HCT116 (cell line): ENCODE measurements at regions not wholly inside any gene's neighbourhood (a gene's known extent, or its start where the extent isn't known, plus 50 kb on each side); places are given as distances from the start of the nearest gene placed in this dataset.

Source experiments
- ATAC-seq: fragments of 200-7000 bp; cut with Tn5 transposase; 2 replicates; pipeline ENCODE4 v1.9.1; 2020; ENCODE audit warnings: mild to moderate bottlenecking, moderate library complexity
- BruUV-seq: library from RNA; stranded (reverse); fragments of 400-500 nt; replicated peaks from 2 replicates; lab custom pipeline; 2021; lab: Mats Ljungman, UMichigan
- CTCF ChIA-PET: fragments of 300-600 bp; sonication (Branson Sonifier 250); formaldehyde crosslinking; loops from one replicate; lab custom pipeline; 2021; ENCODE audit warnings: antibody characterized with exemption; lab: Charles Lee
- POLR2A ChIA-PET: fragments of 300-600, 350-600 bp; sonication (Branson Sonifier 250); formaldehyde crosslinking; loops from one replicate; lab custom pipeline; 2021; ENCODE audit warnings: antibody characterized with exemption; lab: Charles Lee
- RAD21 ChIA-PET, 2 experiments: fragments of 300-600 bp; sonication (Branson Sonifier 250); formaldehyde crosslinking; loops; one replicate each; lab custom pipeline; 2023; ENCODE audit warnings: low total read pairs in 2 of 2; ENCODE audit not compliant: uncharacterized antibody in 2 of 2, unreplicated experiment in 2 of 2, low non-redundant PET in 1 of 2; lab: Charles Lee
- DNase-seq: peaks from one replicate; pipeline ENCODE4 v3.0.0-alpha.2; 2010; ENCODE audit warnings: low read depth, low spot score
- H2AFZ ChIP-seq: fragments of 200-600 bp; shearing (Covaris generic), sonication (generic); 2 replicates; pipeline ENCODE4 v1.6.1; 2017; ENCODE audit warnings: low read depth, mixed run types, mixed read lengths, antibody characterized with exemption, low read length; ENCODE audit not compliant: poor library complexity, severe bottlenecking
- H3K27ac ChIP-seq: 2 replicates; pipeline ENCODE4 v1.5.1; 2012; ENCODE audit warnings: low read depth, low read length
- H3K27me3 ChIP-seq: fragments of 200-600 bp; sonication (generic); 2 replicates; pipeline ENCODE4 v1.6.1; 2016; ENCODE audit warnings: mixed run types, low read length, mixed read lengths; ENCODE audit not compliant: insufficient read depth
- H3K36me3 ChIP-seq, 2 experiments: fragments of 200-500 bp in 1 of 2; fragments of 200-600 bp in 1 of 2; sonication (Bioruptor generic) in 1 of 2; sonication (generic) in 1 of 2; 2 replicates each; pipeline versions ENCODE4 v1.5.1 to v1.6.1; 2014 to 2016; ENCODE audit warnings: low read length in 2 of 2, inconsistent platforms in 1 of 2, mixed read lengths in 1 of 2, mixed run types in 1 of 2; ENCODE audit not compliant: insufficient read depth in 2 of 2, control insufficient read depth in 1 of 2
- H3K4me1 ChIP-seq, 2 experiments: fragments of 200-600 bp in 1 of 2; sonication (generic) in 1 of 2; 2 replicates each; pipeline versions ENCODE4 v1.5.1 to v1.6.1; 2012 to 2017; ENCODE audit warnings: low read length in 2 of 2, inconsistent platforms in 1 of 2, mild to moderate bottlenecking in 1 of 2, mixed read lengths in 1 of 2, mixed run types in 1 of 2, moderate library complexity in 1 of 2; ENCODE audit not compliant: insufficient read depth in 2 of 2, control insufficient read depth in 1 of 2
- H3K4me2 ChIP-seq: fragments of 200-600 bp; sonication (generic); 2 replicates; pipeline ENCODE4 v1.6.1; 2017; ENCODE audit warnings: mixed run types, low read length, mixed read lengths
- H3K4me3 ChIP-seq, 2 experiments: fragments of 200-600 bp in 1 of 2; sonication (generic) in 1 of 2; replicated peaks in 1 of 2; 2 replicates each; pipeline ENCODE4 v1.5.1; 2011 to 2016; ENCODE audit warnings: low read length in 2 of 2, control low read depth in 1 of 2, low read depth in 1 of 2, mild to moderate bottlenecking in 1 of 2, mixed read lengths in 1 of 2, mixed run types in 1 of 2
- H3K79me2 ChIP-seq: fragments of 200-600 bp; sonication (generic); 2 replicates; pipeline ENCODE4 v1.6.1; 2017; ENCODE audit warnings: mild to moderate bottlenecking, mixed run types, low read length, moderate library complexity, mixed read lengths; ENCODE audit not compliant: insufficient read depth
- H3K9ac ChIP-seq: fragments of 200-600 bp; sonication (generic); 2 replicates; pipeline ENCODE4 v1.6.1; 2016; ENCODE audit warnings: low read length, mixed read lengths
- H3K9me2 ChIP-seq: fragments of 200-600 bp; sonication (generic), shearing (Covaris generic); 2 replicates; pipeline ENCODE4 v1.6.1; 2017; ENCODE audit warnings: mixed run types, mild to moderate bottlenecking, moderate library complexity; ENCODE audit not compliant: insufficient read depth
- H3K9me3 ChIP-seq, 2 experiments: fragments of 200-500 bp in 1 of 2; fragments of 200-600 bp in 1 of 2; sonication (Bioruptor generic) in 1 of 2; sonication (generic) in 1 of 2; 2 replicates each; pipeline ENCODE4 v1.6.1; 2014 to 2017; ENCODE audit warnings: low read length in 2 of 2, mixed read lengths in 2 of 2, inconsistent platforms in 1 of 2, low read depth in 1 of 2, mild to moderate bottlenecking in 1 of 2, mixed run types in 1 of 2, moderate library complexity in 1 of 2; ENCODE audit not compliant: control insufficient read depth in 1 of 2, insufficient read depth in 1 of 2
- H4K20me1 ChIP-seq: fragments of 200-600 bp; sonication (generic), shearing (Covaris generic); 2 replicates; pipeline ENCODE4 v1.6.1; 2017; ENCODE audit warnings: mixed run types, mild to moderate bottlenecking, moderate library complexity; ENCODE audit not compliant: insufficient read depth
- CBX3 ChIP-seq: IDR thresholded peaks from 2 replicates; pipeline ENCODE4 v1.6.1; 2012; ENCODE audit warnings: low read depth
- EGR1 ChIP-seq: IDR thresholded peaks from 2 replicates; pipeline ENCODE4 v1.6.1; 2012; ENCODE audit warnings: low read depth
- ELF1 ChIP-seq: IDR thresholded peaks from 2 replicates; pipeline ENCODE4 v1.6.1; 2012; ENCODE audit warnings: low read depth, borderline replicate concordance
- EZH2phosphoT487 ChIP-seq: fragments of 200-600 bp; IDR thresholded peaks from 2 replicates; pipeline ENCODE4 v1.6.1; 2018; ENCODE audit warnings: antibody characterized with exemption, borderline replicate concordance
- FOSL1 ChIP-seq: IDR thresholded peaks from 2 replicates; pipeline ENCODE4 v1.6.1; 2012; ENCODE audit warnings: low read depth
- JUND ChIP-seq: IDR thresholded peaks from 2 replicates; pipeline ENCODE4 v1.6.1; 2012
- POLR2A ChIP-seq: IDR thresholded peaks from 2 replicates; pipeline ENCODE4 v1.7.0; 2011; ENCODE audit warnings: borderline replicate concordance; ENCODE audit not compliant: insufficient read depth, insufficient read length; ENCODE audit errors: extremely low read depth
- POLR2AphosphoS5 ChIP-seq: IDR thresholded peaks from 2 replicates; pipeline ENCODE4 v1.6.1; 2011; ENCODE audit warnings: mild to moderate bottlenecking, low read depth, low read length, moderate library complexity
- RAD21 ChIP-seq: IDR thresholded peaks from 2 replicates; pipeline ENCODE4 v1.6.1; 2012; ENCODE audit warnings: low read depth, mild to moderate bottlenecking
- SIN3A ChIP-seq: IDR thresholded peaks from 2 replicates; pipeline ENCODE4 v1.6.1; 2012; ENCODE audit warnings: low read depth
- SP1 ChIP-seq: IDR thresholded peaks from 2 replicates; pipeline ENCODE4 v1.6.1; 2012; ENCODE audit warnings: low read depth
- YY1 ChIP-seq: IDR thresholded peaks from 2 replicates; pipeline ENCODE4 v1.6.1; 2011; ENCODE audit warnings: low read length, low read depth, moderate library complexity, mild to moderate bottlenecking; ENCODE audit not compliant: insufficient replicate concordance; ENCODE audit errors: extremely low read depth
- ZFX ChIP-seq: fragments of 450-650 bp; IDR thresholded peaks from 2 replicates; pipeline ENCODE4 v1.6.1; 2017
- ZNF274 ChIP-seq: fragments of 200-500 bp; sonication (Bioruptor generic); IDR thresholded peaks from 2 replicates; pipeline ENCODE4 v1.6.1; 2014; ENCODE audit warnings: mild to moderate bottlenecking, low read depth, low read length, inconsistent platforms
- intact Hi-C: fragments of 100-400 bp; cut with micrococcal nuclease; formaldehyde crosslinking; loops from 2 replicates; pipeline ENCODE4 v1.10.0; 2022
- TF ChIP-seq, protein P1 (sequence below): IDR thresholded peaks from 2 replicates; pipeline ENCODE4 v1.6.1; 2012
- TF ChIP-seq, protein P2 (sequence below): IDR thresholded peaks from 2 replicates; pipeline ENCODE4 v1.6.1; 2012; ENCODE audit warnings: low read depth
- TF ChIP-seq, protein P3 (sequence below), 3 experiments: fragments of 200-600 bp in 1 of 3; sonication (generic) in 1 of 3; IDR thresholded peaks in 2 of 3; conservative IDR thresholded peaks in 1 of 3; 2 replicates each; pipeline ENCODE4 v1.5.1; 2012 to 2017; ENCODE audit warnings: low read depth in 2 of 3, low read length in 2 of 3, antibody characterized with exemption in 1 of 3, borderline replicate concordance in 1 of 3, control low read depth in 1 of 3, mild to moderate bottlenecking in 1 of 3, mixed read lengths in 1 of 3, mixed run types in 1 of 3, moderate library complexity in 1 of 3; ENCODE audit not compliant: insufficient read depth in 1 of 3
- TF ChIP-seq, protein P4 (sequence below): IDR thresholded peaks from 2 replicates; pipeline ENCODE4 v1.6.1; 2011; ENCODE audit warnings: mild to moderate bottlenecking, low read length, moderate library complexity; ENCODE audit not compliant: insufficient replicate concordance; ENCODE audit errors: extremely low read depth

DNA sequence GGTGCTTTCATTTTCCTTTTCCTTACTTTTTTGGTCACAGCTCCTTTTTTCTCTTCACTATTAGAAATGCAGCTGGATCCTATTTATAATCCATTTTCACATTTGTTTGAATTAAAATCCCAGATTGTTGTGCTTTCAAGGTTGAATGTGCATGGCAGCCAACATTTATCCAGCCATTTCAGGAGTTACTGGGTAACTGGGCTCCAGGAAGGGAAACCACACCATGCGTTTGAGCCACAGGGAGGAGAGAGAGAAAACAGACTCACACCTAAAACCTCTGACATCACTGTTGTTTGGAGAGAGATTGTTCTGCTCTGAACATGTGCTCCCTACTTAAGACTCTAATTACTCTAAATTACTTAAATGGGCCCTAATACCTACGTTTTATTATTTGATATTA is 173.4 kb downstream of the BMP2 start:
- H4K20me1 ChIP-seq: no peaks in the 10 kb centered on the region
- ChIA-PET POLR2A (no interaction called here), RAD21 (no interaction called here), CTCF (no interaction called here)
- no peak overlapping the region for H3K9ac ChIP-seq
- TF ChIP-seq POLR2AphosphoS5 (no peak), ELF1 (no peak), ZNF274 (no peak), EGR1 (no peak), EZH2phosphoT487 (no peak), POLR2A (no peak), FOSL1 (no peak), YY1 (no peak), SP1 (no peak), CBX3 (no peak), ZFX (no peak), SIN3A (no peak), JUND (no peak), RAD21 (no peak)
- TF ChIP-seq, protein P1, sequence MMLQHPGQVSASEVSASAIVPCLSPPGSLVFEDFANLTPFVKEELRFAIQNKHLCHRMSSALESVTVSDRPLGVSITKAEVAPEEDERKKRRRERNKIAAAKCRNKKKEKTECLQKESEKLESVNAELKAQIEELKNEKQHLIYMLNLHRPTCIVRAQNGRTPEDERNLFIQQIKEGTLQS: no peak
- TF ChIP-seq, protein P2, sequence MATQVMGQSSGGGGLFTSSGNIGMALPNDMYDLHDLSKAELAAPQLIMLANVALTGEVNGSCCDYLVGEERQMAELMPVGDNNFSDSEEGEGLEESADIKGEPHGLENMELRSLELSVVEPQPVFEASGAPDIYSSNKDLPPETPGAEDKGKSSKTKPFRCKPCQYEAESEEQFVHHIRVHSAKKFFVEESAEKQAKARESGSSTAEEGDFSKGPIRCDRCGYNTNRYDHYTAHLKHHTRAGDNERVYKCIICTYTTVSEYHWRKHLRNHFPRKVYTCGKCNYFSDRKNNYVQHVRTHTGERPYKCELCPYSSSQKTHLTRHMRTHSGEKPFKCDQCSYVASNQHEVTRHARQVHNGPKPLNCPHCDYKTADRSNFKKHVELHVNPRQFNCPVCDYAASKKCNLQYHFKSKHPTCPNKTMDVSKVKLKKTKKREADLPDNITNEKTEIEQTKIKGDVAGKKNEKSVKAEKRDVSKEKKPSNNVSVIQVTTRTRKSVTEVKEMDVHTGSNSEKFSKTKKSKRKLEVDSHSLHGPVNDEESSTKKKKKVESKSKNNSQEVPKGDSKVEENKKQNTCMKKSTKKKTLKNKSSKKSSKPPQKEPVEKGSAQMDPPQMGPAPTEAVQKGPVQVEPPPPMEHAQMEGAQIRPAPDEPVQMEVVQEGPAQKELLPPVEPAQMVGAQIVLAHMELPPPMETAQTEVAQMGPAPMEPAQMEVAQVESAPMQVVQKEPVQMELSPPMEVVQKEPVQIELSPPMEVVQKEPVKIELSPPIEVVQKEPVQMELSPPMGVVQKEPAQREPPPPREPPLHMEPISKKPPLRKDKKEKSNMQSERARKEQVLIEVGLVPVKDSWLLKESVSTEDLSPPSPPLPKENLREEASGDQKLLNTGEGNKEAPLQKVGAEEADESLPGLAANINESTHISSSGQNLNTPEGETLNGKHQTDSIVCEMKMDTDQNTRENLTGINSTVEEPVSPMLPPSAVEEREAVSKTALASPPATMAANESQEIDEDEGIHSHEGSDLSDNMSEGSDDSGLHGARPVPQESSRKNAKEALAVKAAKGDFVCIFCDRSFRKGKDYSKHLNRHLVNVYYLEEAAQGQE: no peak
- TF ChIP-seq, protein P3, sequence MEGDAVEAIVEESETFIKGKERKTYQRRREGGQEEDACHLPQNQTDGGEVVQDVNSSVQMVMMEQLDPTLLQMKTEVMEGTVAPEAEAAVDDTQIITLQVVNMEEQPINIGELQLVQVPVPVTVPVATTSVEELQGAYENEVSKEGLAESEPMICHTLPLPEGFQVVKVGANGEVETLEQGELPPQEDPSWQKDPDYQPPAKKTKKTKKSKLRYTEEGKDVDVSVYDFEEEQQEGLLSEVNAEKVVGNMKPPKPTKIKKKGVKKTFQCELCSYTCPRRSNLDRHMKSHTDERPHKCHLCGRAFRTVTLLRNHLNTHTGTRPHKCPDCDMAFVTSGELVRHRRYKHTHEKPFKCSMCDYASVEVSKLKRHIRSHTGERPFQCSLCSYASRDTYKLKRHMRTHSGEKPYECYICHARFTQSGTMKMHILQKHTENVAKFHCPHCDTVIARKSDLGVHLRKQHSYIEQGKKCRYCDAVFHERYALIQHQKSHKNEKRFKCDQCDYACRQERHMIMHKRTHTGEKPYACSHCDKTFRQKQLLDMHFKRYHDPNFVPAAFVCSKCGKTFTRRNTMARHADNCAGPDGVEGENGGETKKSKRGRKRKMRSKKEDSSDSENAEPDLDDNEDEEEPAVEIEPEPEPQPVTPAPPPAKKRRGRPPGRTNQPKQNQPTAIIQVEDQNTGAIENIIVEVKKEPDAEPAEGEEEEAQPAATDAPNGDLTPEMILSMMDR (IDR thresholded peaks at IDR 0.05 in 2 of 3, conservative IDR thresholded peaks at IDR 0.05 in 1 of 3; ENCODE audit: borderline replicate concordance in 1 of 3, insufficient read depth in 1 of 3, low read depth in 2 of 3, low read length in 2 of 3): no peak
- TF ChIP-seq, protein P4, sequence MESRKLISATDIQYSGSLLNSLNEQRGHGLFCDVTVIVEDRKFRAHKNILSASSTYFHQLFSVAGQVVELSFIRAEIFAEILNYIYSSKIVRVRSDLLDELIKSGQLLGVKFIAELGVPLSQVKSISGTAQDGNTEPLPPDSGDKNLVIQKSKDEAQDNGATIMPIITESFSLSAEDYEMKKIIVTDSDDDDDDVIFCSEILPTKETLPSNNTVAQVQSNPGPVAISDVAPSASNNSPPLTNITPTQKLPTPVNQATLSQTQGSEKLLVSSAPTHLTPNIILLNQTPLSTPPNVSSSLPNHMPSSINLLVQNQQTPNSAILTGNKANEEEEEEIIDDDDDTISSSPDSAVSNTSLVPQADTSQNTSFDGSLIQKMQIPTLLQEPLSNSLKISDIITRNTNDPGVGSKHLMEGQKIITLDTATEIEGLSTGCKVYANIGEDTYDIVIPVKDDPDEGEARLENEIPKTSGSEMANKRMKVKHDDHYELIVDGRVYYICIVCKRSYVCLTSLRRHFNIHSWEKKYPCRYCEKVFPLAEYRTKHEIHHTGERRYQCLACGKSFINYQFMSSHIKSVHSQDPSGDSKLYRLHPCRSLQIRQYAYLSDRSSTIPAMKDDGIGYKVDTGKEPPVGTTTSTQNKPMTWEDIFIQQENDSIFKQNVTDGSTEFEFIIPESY: no peak
- no peak overlapping the region for H3K4me3 ChIP-seq
- H3K4me1 ChIP-seq: no peaks in the 10 kb centered on the region
- H3K4me2 ChIP-seq: no peak overlapping the region
- H3K9me3 ChIP-seq: peaks cover 0 to 32% of the 10 kb centered on the region in 2 experiments; a peak in 3 of 4 replicates
- H3K36me3 ChIP-seq: no peaks in the 10 kb centered on the region
- no peak overlapping the region for H3K27ac ChIP-seq
- ATAC-seq (no peak), DNase-seq (no peak)
- H2AFZ ChIP-seq: no peak overlapping the region
- no peaks in the 10 kb centered on the region for H3K79me2 ChIP-seq
- H3K27me3 ChIP-seq: no peaks in the 10 kb centered on the region
- BruUV-seq: no TSS peak
- intact Hi-C loops: no loop called here
- H3K9me2 ChIP-seq: no peaks in the 10 kb centered on the region
